Panc1 (cell line): ENCODE measurements at regions not wholly inside any gene's neighbourhood (a gene's known extent, or its start where the extent isn't known, plus 50 kb on each side); places are given as distances from the start of the nearest gene placed in this dataset.

ENCODE experiments used
- ATAC-seq: fragments of 200-7000 bp; cut with Tn5 transposase; 2 replicates; pipeline ENCODE4 v1.9.1; 2020; ENCODE audit warnings: mild to moderate bottlenecking, moderate library complexity
- BruUV-seq: library from RNA; stranded (reverse); fragments of 400-500 nt; replicated peaks from 2 replicates; lab custom pipeline; 2021; lab: Mats Ljungman, UMichigan
- CTCF ChIA-PET: fragments of 300-600 bp; sonication (Branson Sonifier 250); formaldehyde crosslinking; loops from one replicate; lab custom pipeline; 2022; ENCODE audit warnings: antibody characterized with exemption; lab: Charles Lee
- POLR2A ChIA-PET: fragments of 300-600 bp; sonication (Branson Sonifier 250); formaldehyde crosslinking; loops from one replicate; lab custom pipeline; 2022; ENCODE audit warnings: antibody characterized with exemption; lab: Charles Lee
- DNase-seq: peaks from one replicate; pipeline ENCODE4 v3.0.0-alpha.2; 2010; ENCODE audit warnings: low read depth, low spot score
- H3K27ac ChIP-seq: 2 replicates; pipeline ENCODE4 v1.5.1; 2011; ENCODE audit warnings: mild to moderate bottlenecking, low read length, inconsistent platforms
- H3K27me3 ChIP-seq: fragments of 200-500 bp; sonication (Bioruptor generic); 2 replicates; pipeline ENCODE4 v1.6.0; 2014; ENCODE audit warnings: low read length, inconsistent platforms; ENCODE audit not compliant: control insufficient read depth, insufficient read depth
- H3K36me3 ChIP-seq: fragments of 200-500 bp; sonication (Bioruptor generic); 2 replicates; pipeline ENCODE4 v1.5.1; 2014; ENCODE audit warnings: inconsistent platforms, mild to moderate bottlenecking, low read length, moderate library complexity; ENCODE audit not compliant: control insufficient read depth, insufficient read depth
- H3K4me1 ChIP-seq: 2 replicates; pipeline ENCODE4 v1.5.1; 2011; ENCODE audit warnings: inconsistent platforms, mild to moderate bottlenecking, low read length, moderate library complexity; ENCODE audit not compliant: control insufficient read depth, insufficient read depth
- H3K4me3 ChIP-seq, 2 experiments: 2 replicates each; pipeline ENCODE4 v1.5.1; 2011 to 2012; ENCODE audit warnings: low read depth in 2 of 2, low read length in 2 of 2, mild to moderate bottlenecking in 2 of 2, inconsistent platforms in 1 of 2, moderate library complexity in 1 of 2
- H3K9me3 ChIP-seq: fragments of 200-500 bp; sonication (Bioruptor generic); 2 replicates; pipeline ENCODE4 v1.5.1; 2014; ENCODE audit warnings: low read depth, mild to moderate bottlenecking, inconsistent platforms, low read length, moderate library complexity; ENCODE audit not compliant: control insufficient read depth, insufficient read depth
- CTCF ChIP-seq: fragments of 450-650 bp; IDR thresholded peaks from 2 replicates; pipeline ENCODE4 v1.5.1; 2017; ENCODE audit warnings: mild to moderate bottlenecking
- POLR2AphosphoS5 ChIP-seq: IDR thresholded peaks from 2 replicates; pipeline ENCODE4 v1.6.1; 2012; ENCODE audit warnings: mild to moderate bottlenecking, low read depth, low read length, moderate library complexity
- REST ChIP-seq, 2 experiments: IDR thresholded peaks; 2 replicates each; pipeline ENCODE4 v1.6.1; 2011 to 2012; ENCODE audit warnings: low read depth in 2 of 2, control low read depth in 1 of 2, low read length in 1 of 2, mild to moderate bottlenecking in 1 of 2, moderate library complexity in 1 of 2; ENCODE audit not compliant: insufficient read depth in 1 of 2
- SIN3A ChIP-seq: IDR thresholded peaks from 2 replicates; pipeline ENCODE4 v1.6.1; 2012; ENCODE audit warnings: low read depth, mild to moderate bottlenecking, low read length, moderate library complexity, borderline replicate concordance; ENCODE audit not compliant: insufficient read depth
- TCF7L2 ChIP-seq: IDR thresholded peaks from 2 replicates; pipeline ENCODE4 v1.6.1; 2011; ENCODE audit warnings: mild to moderate bottlenecking, low read depth, low read length, inconsistent platforms
- in situ Hi-C: cut with HindIII; loops from 2 replicates; pipeline ENCODE4 v1.10.0; 2016; ENCODE audit warnings: low sequenced_read_pairs, low pct_unique_long_range_greater_than_20kb
- intact Hi-C: fragments of 100-400 bp; cut with micrococcal nuclease; formaldehyde crosslinking; loops from one replicate; pipeline ENCODE4 v1.10.0; 2022; ENCODE audit not compliant: unreplicated experiment

DNA sequence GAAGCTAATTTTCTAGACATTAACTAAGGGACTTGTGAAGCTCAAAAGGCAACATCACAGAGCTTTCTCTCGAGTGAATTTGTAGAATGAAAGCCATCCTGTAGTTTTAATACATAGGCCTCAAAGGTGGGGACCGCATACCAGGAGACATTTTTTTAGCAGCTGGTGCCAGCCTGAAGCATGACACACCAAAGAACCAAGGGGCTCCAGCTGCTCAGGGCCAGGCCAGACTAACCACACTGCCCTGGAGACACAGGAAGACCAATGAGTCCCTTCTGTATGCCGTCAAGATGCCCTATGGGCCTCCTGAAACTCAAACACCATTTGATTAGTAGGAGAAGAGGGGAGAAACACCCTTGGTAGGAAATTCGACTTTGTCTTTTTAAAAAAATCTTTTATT is 113.9 kb upstream of the CACNA1E start:
- no TSS peak for BruUV-seq
- DNase-seq, result no peak
- in situ Hi-C loops (no loop called here), intact Hi-C loops (no loop called here)
- Histone ChIP-seq H3K27ac (no peak overlapping the region), H3K27me3 (no peaks in the 10 kb centered on the region), H3K4me3 (no peak overlapping the region), H3K36me3 (no peaks in the 10 kb centered on the region), H3K9me3 (no peaks in the 10 kb centered on the region), H3K4me1 (no peaks in the 10 kb centered on the region)
- TF ChIP-seq SIN3A (no peak), POLR2AphosphoS5 (no peak), CTCF (no peak), TCF7L2 (no peak)
- ChIA-PET CTCF (no interaction called here), POLR2A (no interaction called here)
- no peak for ATAC-seq

DNA sequence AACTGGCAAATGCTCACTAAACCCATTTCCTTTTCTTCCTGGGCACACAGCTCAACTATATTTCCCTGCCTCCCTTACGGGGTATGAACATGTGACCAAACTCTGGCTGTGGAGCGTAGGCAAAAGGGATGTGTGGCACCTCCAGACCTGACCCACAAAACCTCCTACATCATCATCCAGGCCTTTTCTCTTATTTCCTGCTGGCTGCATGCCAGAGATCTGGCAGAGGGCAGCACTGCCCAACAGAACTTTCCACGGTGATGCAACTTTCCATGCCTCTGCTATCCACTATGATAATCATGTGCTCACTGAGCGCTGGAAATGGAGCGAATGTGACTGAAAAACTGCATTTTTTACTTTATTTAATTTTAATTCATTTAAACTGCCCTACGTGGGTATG is 99.6 kb upstream of the CACNA1E start:
- Histone ChIP-seq H3K4me1 (no peaks in the 10 kb centered on the region), H3K4me3 (no peak overlapping the region), H3K27me3 (0 out of 2 replicates have a peak, but pooled peaks cover 5% of the 10 kb centered on the region), H3K27ac (no peak overlapping the region), H3K9me3 (no peaks in the 10 kb centered on the region), H3K36me3 (no peaks in the 10 kb centered on the region)
- DNase-seq (no peak), ATAC-seq (no peak)
- POLR2A ChIA-PET, result no interaction called here
- no peak for TF ChIP-seq CTCF
- TF ChIP-seq TCF7L2, result no peak
- no peak for TF ChIP-seq REST (IDR thresholded peaks at IDR 0.05; ENCODE audit: insufficient read depth in 1 of 2, low read depth in 2 of 2, low read length in 1 of 2)
- TF ChIP-seq POLR2AphosphoS5, result no peak
- no peak for TF ChIP-seq SIN3A
- intact Hi-C loops (no loop called here), in situ Hi-C loops (no loop called here)
- CTCF ChIA-PET, result no interaction called here
- BruUV-seq, result no TSS peak

DNA sequence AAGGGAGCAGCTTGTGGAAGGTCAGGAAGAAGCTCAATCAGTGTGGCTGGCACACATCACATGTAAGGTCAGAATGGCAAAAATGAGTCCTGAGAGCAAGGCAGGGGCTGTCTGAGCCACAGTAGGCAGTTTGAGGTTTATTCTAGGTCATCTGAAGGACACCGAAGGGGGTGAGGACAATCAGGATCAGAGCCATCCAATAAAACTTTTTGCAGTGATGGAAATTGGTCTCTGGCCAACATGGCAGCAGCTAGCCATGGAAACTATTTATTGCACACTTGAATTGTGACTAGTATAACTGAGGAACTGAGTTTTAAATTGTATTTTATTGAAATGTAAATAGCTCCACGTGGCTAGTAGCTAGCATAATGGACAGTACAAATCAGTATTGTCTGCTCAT is 97.0 kb upstream of the CACNA1E start:
- no TSS peak for BruUV-seq
- Histone ChIP-seq H3K4me1 (no peaks in the 10 kb centered on the region), H3K9me3 (no peaks in the 10 kb centered on the region), H3K36me3 (no peaks in the 10 kb centered on the region), H3K27ac (no peak overlapping the region), H3K4me3 (no peak overlapping the region), H3K27me3 (peaks cover 2% of the 10 kb centered on the region; the same call in 1 of the 2 replicates)
- ATAC-seq (no peak), DNase-seq (no peak)
- in situ Hi-C loops (no loop called here), intact Hi-C loops (no loop called here)
- TF ChIP-seq CTCF, result no peak
- ChIA-PET CTCF (no interaction called here), POLR2A (no interaction called here)
